ENCODE measurements at regions not wholly inside any gene's neighbourhood (a gene's known extent, or its start where the extent isn't known, plus 50 kb on each side); places are given as distances from the start of the nearest gene placed in this dataset.

- Histone ChIP-seq H3K27ac (peak overlapping the region in 5 of 12 donors; percentile 17 to 57 (median 31)), H3K36me3 (no peaks in the 10 kb centered on the region), H3K9me3 (no peaks in the 10 kb centered on the region), H3K4me3 (no peak overlapping the region), H3K4me1 (peaks cover 0 to 21% (median 0%) of the 10 kb centered on the region in 12 donors), H3K27me3 (no peaks in the 10 kb centered on the region)
- intact Hi-C loops (cut with DNase I): no loop called here
- peak; percentile 49 to 79 (median 64) for DNase-seq
- 57 to 71% (median 61%) methylated on average over 14 of the region's 14 CpGs for WGBS, 4 donors
- no peak for TF ChIP-seq POLR2A (IDR thresholded peaks at IDR 0.05)
- TF ChIP-seq, protein P1, sequence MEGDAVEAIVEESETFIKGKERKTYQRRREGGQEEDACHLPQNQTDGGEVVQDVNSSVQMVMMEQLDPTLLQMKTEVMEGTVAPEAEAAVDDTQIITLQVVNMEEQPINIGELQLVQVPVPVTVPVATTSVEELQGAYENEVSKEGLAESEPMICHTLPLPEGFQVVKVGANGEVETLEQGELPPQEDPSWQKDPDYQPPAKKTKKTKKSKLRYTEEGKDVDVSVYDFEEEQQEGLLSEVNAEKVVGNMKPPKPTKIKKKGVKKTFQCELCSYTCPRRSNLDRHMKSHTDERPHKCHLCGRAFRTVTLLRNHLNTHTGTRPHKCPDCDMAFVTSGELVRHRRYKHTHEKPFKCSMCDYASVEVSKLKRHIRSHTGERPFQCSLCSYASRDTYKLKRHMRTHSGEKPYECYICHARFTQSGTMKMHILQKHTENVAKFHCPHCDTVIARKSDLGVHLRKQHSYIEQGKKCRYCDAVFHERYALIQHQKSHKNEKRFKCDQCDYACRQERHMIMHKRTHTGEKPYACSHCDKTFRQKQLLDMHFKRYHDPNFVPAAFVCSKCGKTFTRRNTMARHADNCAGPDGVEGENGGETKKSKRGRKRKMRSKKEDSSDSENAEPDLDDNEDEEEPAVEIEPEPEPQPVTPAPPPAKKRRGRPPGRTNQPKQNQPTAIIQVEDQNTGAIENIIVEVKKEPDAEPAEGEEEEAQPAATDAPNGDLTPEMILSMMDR (IDR thresholded peaks at IDR 0.05): no peak
- ATAC-seq: peak in 3 of 4 donors; percentile 71 to 94 (median 87)
Observed at GRCh38 chr2:234679741-234680687, 183.1 kb upstream of the ARL4C start.

- ATAC-seq: no peak
Observed at GRCh38 chr2:234679301-234679740, 182.4 kb upstream of the ARL4C start.

GRCh38 chr2:234678711-234679110 lies 181.8 kb upstream of the ARL4C start:
- TF ChIP-seq, protein P1 (IDR thresholded peaks at IDR 0.05): no peak
- TF ChIP-seq POLR2A (IDR thresholded peaks at IDR 0.05): no peak
- no peak for DNase-seq
- H3K4me3 ChIP-seq: no peak overlapping the region
- H3K27me3 ChIP-seq: no peaks in the 10 kb centered on the region
- intact Hi-C loops (cut with DNase I): no loop called here
- H3K4me1 ChIP-seq: peaks cover 0 to 21% (median 0%) of the 10 kb centered on the region in 12 donors
- H3K27ac ChIP-seq: no peak overlapping the region
- ATAC-seq: no peak
- WGBS, 4 donors: 57 to 75% (median 66%) methylated on average over 2 of the region's 2 CpGs
- H3K9me3 ChIP-seq: no peaks in the 10 kb centered on the region
- no peaks in the 10 kb centered on the region for H3K36me3 ChIP-seq

More at GRCh38 chr2:234679301-234679740, 182.4 kb upstream of the ARL4C start:
- no peak for TF ChIP-seq POLR2A (IDR thresholded peaks at IDR 0.05)
- TF ChIP-seq, protein P1 (IDR thresholded peaks at IDR 0.05): no peak
- Histone ChIP-seq H3K27me3 (no peaks in the 10 kb centered on the region), H3K36me3 (no peaks in the 10 kb centered on the region), H3K4me1 (peaks cover 0 to 21% (median 0%) of the 10 kb centered on the region in 12 donors), H3K27ac (peak overlapping the region in 4 of 12 donors; percentile 17 to 57 (median 36)), H3K4me3 (no peak overlapping the region), H3K9me3 (no peaks in the 10 kb centered on the region)
- DNase-seq: no peak
- intact Hi-C loops (cut with DNase I): no loop called here
- WGBS, 4 donors: 82 to 96% (median 88%) methylated on average over 8 of the region's 8 CpGs

- intact Hi-C loops (cut with DNase I): no loop called here
- Histone ChIP-seq H3K4me3 (no peak overlapping the region), H3K27me3 (no peaks in the 10 kb centered on the region), H3K4me1 (peaks cover 0 to 21% (median 0%) of the 10 kb centered on the region in 12 donors), H3K9me3 (no peaks in the 10 kb centered on the region), H3K36me3 (no peaks in the 10 kb centered on the region), H3K27ac (no peak overlapping the region)
- TF ChIP-seq, protein P1 (IDR thresholded peaks at IDR 0.05): no peak
- no peak for TF ChIP-seq POLR2A (IDR thresholded peaks at IDR 0.05)
- WGBS, 4 donors: 78 to 88% (median 83%) methylated on average over 6 of the region's 6 CpGs
- DNase-seq (no peak), ATAC-seq (no peak)
Observed at GRCh38 chr2:234677758-234678538, 181.1 kb upstream of the ARL4C start.

Measured in heart left ventricle (tissue), 16 donors.